Mammary epithelial cell (primary cell): ENCODE measurements at regions not wholly inside any gene's neighbourhood (a gene's known extent, or its start where the extent isn't known, plus 50 kb on each side); places are given as distances from the start of the nearest gene placed in this dataset.

Source experiments
- CTCF ChIP-seq, 2 donors: IDR thresholded peaks in 1 of 2; conservative IDR thresholded peaks in 1 of 2; 2 replicates each; pipeline ENCODE4 v1.5.1; 2011 to 2012; ENCODE audit warnings: inconsistent platforms in 2 of 2, low read length in 2 of 2, mild to moderate bottlenecking in 2 of 2, control low read depth in 1 of 2, low read depth in 1 of 2; ENCODE audit not compliant: insufficient read depth in 1 of 2; ENCODE audit errors: extremely low read depth in 1 of 2
- EZH2 ChIP-seq: IDR thresholded peaks from 2 replicates; pipeline ENCODE4 v1.6.1; 2012; ENCODE audit warnings: low read length, inconsistent platforms, borderline replicate concordance

GRCh38 chr12:23433121-23433520 lies 516.3 kb downstream of the SOX5 start:
- no peak for TF ChIP-seq CTCF (conservative IDR thresholded peaks at IDR 0.05 in 1 of 2, IDR thresholded peaks at IDR 0.05 in 1 of 2; ENCODE audit: extremely low read depth in 1 of 2, insufficient read depth in 1 of 2, low read depth in 1 of 2, low read length in 2 of 2)
- no peak for TF ChIP-seq EZH2
